ENCODE measurements at regions not wholly inside any gene's neighbourhood (a gene's known extent, or its start where the extent isn't known, plus 50 kb on each side); places are given as distances from the start of the nearest gene placed in this dataset.

GRCh38 chr18:73975266-73975665, 172.4 kb downstream of the FBXO15 start:
- no peak for TF ChIP-seq CTCF (conservative IDR thresholded peaks at IDR 0.05)
- Histone ChIP-seq H4K8ac (replicated peaks; ENCODE audit: insufficient read length, low read depth, low read length) (no peak overlapping the region), H3K9ac (ENCODE audit: extremely low read depth, insufficient read length, low read length) (no peak overlapping the region), H3K23ac (ENCODE audit: insufficient read length, low read depth, low read length) (no peak overlapping the region), H2BK20ac (ENCODE audit: low read depth, low read length, poor library complexity, severe bottlenecking) (no peak overlapping the region), H2AFZ (ENCODE audit: low read length) (no peak overlapping the region), H2BK15ac (ENCODE audit: low read depth, low read length) (no peak overlapping the region), H3K9me3 (ENCODE audit: control insufficient read depth, low read depth, low read length) (no peaks in the 10 kb centered on the region), H4K91ac (ENCODE audit: insufficient read length, low read depth, low read length) (no peak overlapping the region), H3T11ph (ENCODE audit: low read length) (no peak overlapping the region), H3K14ac (ENCODE audit: insufficient read depth, low read length) (no peak overlapping the region), H2BK12ac (ENCODE audit: insufficient read length, low read depth, low read length) (no peak overlapping the region), H3K56ac (ENCODE audit: insufficient read length, low read depth, low read length) (no peak overlapping the region), H2BK120ac (ENCODE audit: low read depth, low read length, poor library complexity, severe bottlenecking) (no peak overlapping the region), H3K18ac (ENCODE audit: insufficient read length, low read depth, low read length) (no peak overlapping the region), H3K79me1 (ENCODE audit: insufficient read depth, low read depth, low read length, poor library complexity, severe bottlenecking) (no peaks in the 10 kb centered on the region), H3K4me2 (ENCODE audit: insufficient read depth, insufficient read length, low read length) (no peak overlapping the region), H4K5ac (ENCODE audit: insufficient read length, low read depth, low read length) (no peak overlapping the region), H3K4me1 (ENCODE audit: insufficient read depth, low read length) (no peaks in the 10 kb centered on the region), H3K27me3 (ENCODE audit: insufficient read depth, low read length) (no peaks in the 10 kb centered on the region), H3K79me2 (ENCODE audit: insufficient read depth, low read length) (no peaks in the 10 kb centered on the region), H3K4ac (ENCODE audit: low read depth, low read length) (no peak overlapping the region), H2AK5ac (ENCODE audit: insufficient read length, low read length) (no peak overlapping the region), H4K20me1 (ENCODE audit: control insufficient read depth, insufficient read depth, insufficient read length) (no peaks in the 10 kb centered on the region), H2BK5ac (ENCODE audit: insufficient read length, low read length) (no peak overlapping the region), H3K23me2 (ENCODE audit: insufficient read length, low read depth, low read length, poor library complexity, severe bottlenecking) (no peaks in the 10 kb centered on the region), H3K27ac (ENCODE audit: insufficient read length, low read depth, low read length) (no peak overlapping the region)
- Mint-ChIP-seq H3K9me3 (no peaks in the 10 kb centered on the region; a peak in 1 of 5 replicates), H3K4me1 (peaks cover 6% of the 10 kb centered on the region in 2 experiments), H3K27ac (no peak overlapping the region), H3K36me3 (ENCODE audit: insufficient read depth in 1 of 3, low read depth in 3 of 3) (no peaks in the 10 kb centered on the region), H3K4me3 (no peak overlapping the region), H3K27me3 (ENCODE audit: low read depth) (no peaks in the 10 kb centered on the region; the same call in 1 of the 2 replicates)
- DNase-seq = no peak
- WGBS (ENCODE audit: extremely low coverage, insufficient read length, low lambda C conversion rate) = no CpG with 5 or more reads among the region's 7 CpGs

Measured in H9 (cell line).